ENCODE measurements at regions not wholly inside any gene's neighbourhood (a gene's known extent, or its start where the extent isn't known, plus 50 kb on each side); places are given as distances from the start of the nearest gene placed in this dataset.

- POLR2A ChIA-PET, result no interaction called here
- TF ChIP-seq CTCF (IDR thresholded peaks at IDR 0.05; ENCODE audit: insufficient read depth, low read length, missing control alignments), result no peak
- DNase-seq (ENCODE audit: low read depth, low spot score), result no peak
- H3K4me3 ChIP-seq (ENCODE audit: low read depth, low read length), result no peak overlapping the region
- CTCF ChIA-PET, result no interaction called here
These were observed 139.9 kb downstream of the CSNK2A3 start for GRCh38 chr11:11213117-11213516.

DNA sequence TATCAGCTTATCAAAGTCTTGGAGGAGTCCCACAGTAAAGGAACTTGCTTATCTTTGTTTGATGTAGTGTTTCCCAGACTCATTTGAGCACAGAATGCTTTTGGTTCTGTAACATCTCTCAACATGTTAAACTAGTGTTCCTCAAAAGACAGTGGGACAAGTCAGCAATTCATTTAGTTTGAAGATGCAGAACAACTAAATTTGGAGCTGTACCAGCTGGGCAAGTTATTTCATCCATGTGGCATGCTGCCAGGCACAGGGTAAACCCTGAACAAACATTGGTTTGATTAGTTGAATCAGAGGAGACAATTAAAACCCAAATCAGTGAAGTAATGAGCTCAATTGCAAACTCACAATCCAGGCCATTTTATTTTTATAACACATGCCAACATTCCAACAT lies 141.2 kb downstream of the CSNK2A3 start:
- ChIA-PET CTCF (no interaction called here), POLR2A (no interaction called here)
- no peak for DNase-seq (ENCODE audit: low read depth, low spot score)
- no peak overlapping the region for H3K4me3 ChIP-seq (ENCODE audit: low read depth, low read length)
- no peak for TF ChIP-seq CTCF (IDR thresholded peaks at IDR 0.05; ENCODE audit: insufficient read depth, low read length, missing control alignments)

GRCh38 chr11:11211186-11211585 lies 141.9 kb downstream of the CSNK2A3 start:
- CTCF ChIA-PET, result no interaction called here
- H3K4me3 ChIP-seq (ENCODE audit: low read depth, low read length), result no peak overlapping the region
- TF ChIP-seq CTCF (IDR thresholded peaks at IDR 0.05; ENCODE audit: insufficient read depth, low read length, missing control alignments), result no peak
- POLR2A ChIA-PET, result no interaction called here
- no peak for DNase-seq (ENCODE audit: low read depth, low spot score)

- no peak overlapping the region for H3K4me3 ChIP-seq (ENCODE audit: low read depth, low read length)
- POLR2A ChIA-PET, result no interaction called here
- no peak for TF ChIP-seq CTCF (IDR thresholded peaks at IDR 0.05; ENCODE audit: insufficient read depth, low read length, missing control alignments)
- CTCF ChIA-PET, result interaction anchor here (0.7 kb wide), 1 partner anchor 183 kb away, joined by 3 read pairs; no protein-coding TSS in a partner anchor
- no peak for DNase-seq (ENCODE audit: low read depth, low spot score)
These were observed 142.6 kb downstream of the CSNK2A3 start for GRCh38 chr11:11210446-11210845.

DNA sequence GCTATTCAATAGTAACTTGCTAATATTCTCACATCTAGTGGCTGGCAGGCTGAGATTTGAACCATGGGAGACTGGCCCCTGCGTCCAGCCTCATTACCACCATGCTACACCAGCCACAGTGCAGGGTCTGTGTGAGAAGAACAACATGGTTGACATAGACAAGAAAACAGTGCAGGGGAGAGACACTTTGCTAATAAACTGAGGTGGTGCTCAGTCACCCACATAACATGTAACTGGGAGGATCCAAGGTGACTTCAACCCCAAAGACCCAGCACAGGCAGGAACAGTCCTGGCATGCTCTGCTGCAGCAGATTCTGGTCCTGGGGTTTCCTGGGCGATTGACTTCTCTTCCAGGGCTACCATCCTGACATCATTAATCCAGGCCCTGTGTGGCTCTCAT lies 143.1 kb downstream of the CSNK2A3 start:
- CTCF ChIA-PET, result interaction anchor here (0.7 kb wide), 1 partner anchor 182 kb away, joined by 3 read pairs; no protein-coding TSS in a partner anchor
- DNase-seq (ENCODE audit: low read depth, low spot score), result no peak
- no peak for TF ChIP-seq CTCF (IDR thresholded peaks at IDR 0.05; ENCODE audit: insufficient read depth, low read length, missing control alignments)
- H3K4me3 ChIP-seq (ENCODE audit: low read depth, low read length), result no peak overlapping the region
- POLR2A ChIA-PET, result no interaction called here

GRCh38 chr11:11208994-11209393 lies 144.1 kb downstream of the CSNK2A3 start:
- no peak for DNase-seq (ENCODE audit: low read depth, low spot score)
- H3K4me3 ChIP-seq (ENCODE audit: low read depth, low read length), result no peak overlapping the region
- ChIA-PET POLR2A (no interaction called here), CTCF (no interaction called here)
- TF ChIP-seq CTCF (IDR thresholded peaks at IDR 0.05; ENCODE audit: insufficient read depth, low read length, missing control alignments), result no peak
